ENCODE measurements at regions not wholly inside any gene's neighbourhood (a gene's known extent, or its start where the extent isn't known, plus 50 kb on each side); places are given as distances from the start of the nearest gene placed in this dataset.

GRCh38 chr13:71977028-71977427 is 110.0 kb upstream of the DACH1 start:
- DNase-seq (ENCODE audit: low read depth): no peak

GRCh38 chr13:71967990-71968389 is 101.0 kb upstream of the DACH1 start:
- no peak for DNase-seq (ENCODE audit: low read depth)

- no peak for DNase-seq (ENCODE audit: low read depth)
Observed at GRCh38 chr13:71964491-71965100, 97.6 kb upstream of the DACH1 start.

GRCh38 chr13:71962735-71963134 is 95.7 kb upstream of the DACH1 start:
- no peak for DNase-seq (ENCODE audit: low read depth)

- DNase-seq (ENCODE audit: low read depth): no peak
Observed at GRCh38 chr13:71962126-71962525, 95.1 kb upstream of the DACH1 start.

- DNase-seq (ENCODE audit: low read depth): no peak
Observed at GRCh38 chr13:71949441-71949840, 82.4 kb upstream of the DACH1 start.

GRCh38 chr13:71939186-71939585 is 72.2 kb upstream of the DACH1 start:
- no peak for DNase-seq (ENCODE audit: low read depth)

GRCh38 chr13:71935166-71935840 is 68.3 kb upstream of the DACH1 start:
- no peak for DNase-seq (ENCODE audit: low read depth)

GRCh38 chr13:71924931-71925330 is 57.9 kb upstream of the DACH1 start:
- no peak for DNase-seq (ENCODE audit: low read depth)

- no peak for DNase-seq (ENCODE audit: low read depth)
Observed at GRCh38 chr13:71922194-71922593, 55.2 kb upstream of the DACH1 start.

Data from stimulated activated CD8-positive, alpha-beta memory T cell treated with anti-CD3 and anti-CD28 coated beads, Interleukin-4, amount 100 ng/mL, for 24 hours (primary cell).